A549 (cell line): ENCODE measurements at regions not wholly inside any gene's neighbourhood (a gene's known extent, or its start where the extent isn't known, plus 50 kb on each side); places are given as distances from the start of the nearest gene placed in this dataset.

Experiments used
- BHLHE40 ChIP-seq: IDR thresholded peaks from 2 replicates; pipeline ENCODE4 v1.6.1; 2012; ENCODE audit warnings: low read depth, low read length, inconsistent platforms
- CTCF ChIP-seq: fragments of >200 bp; sonication (Bioruptor Twin); formaldehyde crosslinking; IDR thresholded peaks from 3 replicates; pipeline ENCODE4 v1.5.1; 2016
- MAX ChIP-seq: IDR thresholded peaks from 2 replicates; pipeline ENCODE4 v1.6.1; 2012

DNA sequence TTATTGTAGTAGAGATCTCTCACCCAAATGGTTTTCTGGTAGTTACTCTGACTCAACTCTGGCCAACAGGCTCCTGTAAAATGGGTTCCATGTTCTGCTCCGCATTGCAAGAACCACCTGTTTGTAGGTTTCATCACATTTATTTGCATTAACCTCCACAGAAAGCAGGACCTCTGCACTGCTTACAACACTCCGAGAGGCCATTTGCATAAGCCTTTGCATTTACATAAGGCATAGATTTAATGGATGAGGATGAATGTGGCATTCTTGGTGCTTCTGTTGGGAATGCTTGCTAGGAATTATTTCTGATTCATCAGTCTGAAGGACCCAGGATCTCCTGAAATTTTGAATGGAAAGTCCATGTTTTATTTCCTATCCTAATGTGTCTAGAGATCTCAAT lies 320.1 kb downstream of the ZNF621 start:
- TF ChIP-seq BHLHE40 (no peak), CTCF (no peak), MAX (no peak)
